Subcutaneous abdominal adipose tissue (tissue), 5 donors: ENCODE measurements at regions not wholly inside any gene's neighbourhood (a gene's known extent, or its start where the extent isn't known, plus 50 kb on each side); places are given as distances from the start of the nearest gene placed in this dataset.

Experiments
- H3K27ac ChIP-seq: one replicate; pipeline ENCODE4 v1.7.0; 2013; ENCODE audit warnings: low read depth, mild to moderate bottlenecking, inconsistent platforms, low read length, moderate library complexity
- H3K27me3 ChIP-seq, 5 donors: one replicate each; pipeline ENCODE4 v1.7.0; 2013; ENCODE audit warnings: low read length in 5 of 5, inconsistent platforms in 1 of 5; ENCODE audit not compliant: control insufficient read depth in 5 of 5, insufficient read depth in 4 of 5
- H3K36me3 ChIP-seq, 5 donors: one replicate each; pipeline ENCODE4 v1.7.0; 2013; ENCODE audit warnings: low read length in 5 of 5; ENCODE audit not compliant: control insufficient read depth in 5 of 5, insufficient read depth in 5 of 5
- H3K4me1 ChIP-seq, 5 donors: one replicate each; pipeline ENCODE4 v1.7.0; 2013; ENCODE audit warnings: low read length in 5 of 5, mild to moderate bottlenecking in 3 of 5, moderate library complexity in 1 of 5; ENCODE audit not compliant: control insufficient read depth in 5 of 5, insufficient read depth in 5 of 5
- H3K4me3 ChIP-seq, 5 donors: one replicate each; pipeline ENCODE4 v1.7.0; 2013; ENCODE audit warnings: low read length in 5 of 5, low read depth in 1 of 5
- H3K9ac ChIP-seq, 5 donors: one replicate each; pipeline ENCODE4 v1.7.0; 2013; ENCODE audit warnings: low read length in 5 of 5, mild to moderate bottlenecking in 4 of 5, moderate library complexity in 3 of 5
- H3K9me3 ChIP-seq, 5 donors: one replicate each; pipeline ENCODE4 v1.7.0; 2013; ENCODE audit warnings: low read length in 5 of 5; ENCODE audit not compliant: control insufficient read depth in 5 of 5
- donor health status: healthy.
- donor health status: healthy.
- donor health status: healthy.
- donor health status: healthy.
- donor health status: healthy.

GRCh38 chr13:51518827-51519226 is 65.4 kb upstream of the WDFY2 start:
- Histone ChIP-seq H3K9me3 (no peaks in the 10 kb centered on the region), H3K27ac (no peak overlapping the region), H3K27me3 (no peaks in the 10 kb centered on the region), H3K4me3 (no peak overlapping the region), H3K9ac (no peak overlapping the region), H3K4me1 (peaks cover 0 to 11% (median 4%) of the 10 kb centered on the region in 5 donors), H3K36me3 (no peaks in the 10 kb centered on the region)

DNA sequence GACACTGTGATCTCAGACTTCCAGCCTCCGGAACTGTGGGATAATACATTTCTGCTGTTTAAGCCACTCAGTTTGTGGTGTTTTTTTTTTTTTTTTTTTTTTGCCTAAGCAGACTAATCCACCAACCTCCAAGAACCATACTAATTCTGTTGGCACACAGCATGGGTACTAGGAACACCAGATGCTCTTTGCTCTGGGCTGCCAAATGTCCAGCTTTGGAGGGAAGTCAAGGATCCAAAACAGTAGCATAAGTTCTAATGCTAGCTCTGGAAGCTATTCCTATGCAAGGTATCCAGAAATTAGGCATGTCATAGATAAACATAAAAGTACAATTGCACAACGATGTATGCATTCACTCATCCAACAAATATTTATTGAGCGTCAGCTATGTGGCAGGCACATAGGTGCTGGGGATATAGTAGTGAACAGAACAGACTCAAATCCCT is 64.5 kb upstream of the WDFY2 start:
- H3K4me1 ChIP-seq = peaks cover 0 to 11% (median 4%) of the 10 kb centered on the region in 5 donors
- no peaks in the 10 kb centered on the region for H3K27me3 ChIP-seq
- H3K9me3 ChIP-seq = no peaks in the 10 kb centered on the region
- no peak overlapping the region for H3K27ac ChIP-seq
- H3K4me3 ChIP-seq = no peak overlapping the region
- H3K9ac ChIP-seq = no peak overlapping the region
- no peaks in the 10 kb centered on the region for H3K36me3 ChIP-seq

DNA sequence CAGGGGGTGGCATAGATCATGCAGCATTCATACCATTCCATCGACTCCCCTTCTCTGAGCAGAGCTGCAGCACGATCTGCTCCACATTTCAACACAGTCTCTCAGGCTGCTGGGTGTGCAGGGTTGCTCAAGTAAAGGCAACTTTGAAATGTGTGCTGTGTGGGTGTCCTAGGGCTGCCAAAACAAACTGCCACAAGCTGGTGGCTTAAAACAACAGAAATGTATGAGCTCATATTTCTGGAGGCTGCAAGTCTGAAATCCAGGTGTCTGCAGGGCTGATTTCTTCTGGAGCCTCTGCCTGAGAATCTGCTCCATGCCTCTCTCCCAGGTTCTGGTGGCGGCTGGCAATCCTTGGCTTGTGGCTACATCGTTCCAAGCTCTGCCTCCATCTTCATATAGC is 63.7 kb upstream of the WDFY2 start:
- H3K27me3 ChIP-seq = no peaks in the 10 kb centered on the region
- H3K36me3 ChIP-seq = no peaks in the 10 kb centered on the region
- peaks cover 0 to 11% (median 4%) of the 10 kb centered on the region in 5 donors for H3K4me1 ChIP-seq
- no peak overlapping the region for H3K27ac ChIP-seq
- H3K9ac ChIP-seq = no peak overlapping the region
- no peak overlapping the region for H3K4me3 ChIP-seq
- H3K9me3 ChIP-seq = no peaks in the 10 kb centered on the region

- H3K27me3 ChIP-seq = no peaks in the 10 kb centered on the region
- no peak overlapping the region for H3K4me3 ChIP-seq
- no peaks in the 10 kb centered on the region for H3K36me3 ChIP-seq
- H3K27ac ChIP-seq = no peak overlapping the region
- H3K9me3 ChIP-seq = no peaks in the 10 kb centered on the region
- peak overlapping the region in 1 of 5 donors; percentile 43 for H3K9ac ChIP-seq
- peaks cover 0 to 11% (median 4%) of the 10 kb centered on the region in 5 donors for H3K4me1 ChIP-seq
These were observed 61.2 kb upstream of the WDFY2 start for GRCh38 chr13:51523082-51523518.

- no peak overlapping the region for H3K4me3 ChIP-seq
- no peaks in the 10 kb centered on the region for H3K36me3 ChIP-seq
- no peak overlapping the region for H3K27ac ChIP-seq
- peaks cover 0 to 11% (median 4%) of the 10 kb centered on the region in 5 donors for H3K4me1 ChIP-seq
- no peaks in the 10 kb centered on the region for H3K27me3 ChIP-seq
- H3K9ac ChIP-seq = no peak overlapping the region
- no peaks in the 10 kb centered on the region for H3K9me3 ChIP-seq
These were observed 60.0 kb upstream of the WDFY2 start for GRCh38 chr13:51524312-51524711.

GRCh38 chr13:51524829-51525566 is 59.3 kb upstream of the WDFY2 start:
- H3K27me3 ChIP-seq = no peaks in the 10 kb centered on the region
- H3K4me1 ChIP-seq = peaks cover 0 to 9% (median 4%) of the 10 kb centered on the region in 5 donors
- H3K4me3 ChIP-seq = no peak overlapping the region

GRCh38 chr13:51525567-51526167 is 58.6 kb upstream of the WDFY2 start:
- Histone ChIP-seq H3K9me3 (no peaks in the 10 kb centered on the region), H3K9ac (no peak overlapping the region), H3K4me1 (peaks cover 0 to 5% (median 4%) of the 10 kb centered on the region in 5 donors), H3K36me3 (no peaks in the 10 kb centered on the region), H3K4me3 (no peak overlapping the region), H3K27me3 (no peaks in the 10 kb centered on the region), H3K27ac (no peak overlapping the region)

More at GRCh38 chr13:51524829-51525566, 59.3 kb upstream of the WDFY2 start:
- no peaks in the 10 kb centered on the region for H3K36me3 ChIP-seq
- no peaks in the 10 kb centered on the region for H3K9me3 ChIP-seq
- no peak overlapping the region for H3K27ac ChIP-seq
- no peak overlapping the region for H3K9ac ChIP-seq

DNA sequence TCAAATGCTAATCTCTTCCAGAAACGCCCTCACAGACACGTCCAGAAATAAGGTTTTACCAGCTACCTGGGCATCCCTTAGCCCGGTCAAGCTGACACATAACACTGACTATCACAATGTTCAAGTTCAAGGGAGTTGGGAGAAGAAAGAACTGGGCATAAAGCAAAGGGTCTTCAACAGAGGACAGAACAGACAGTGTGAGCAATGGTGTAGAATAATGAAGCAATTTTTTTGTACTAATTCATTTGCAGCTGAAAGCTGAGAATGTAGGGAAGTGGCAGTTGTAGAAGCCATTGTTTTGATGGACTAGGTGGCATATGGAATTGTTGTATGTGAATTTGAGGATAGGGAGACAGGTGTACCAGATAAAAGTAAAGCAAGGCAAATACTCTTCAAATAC is 58.1 kb upstream of the WDFY2 start:
- no peaks in the 10 kb centered on the region for H3K9me3 ChIP-seq
- H3K4me3 ChIP-seq = no peak overlapping the region
- H3K9ac ChIP-seq = no peak overlapping the region
- H3K4me1 ChIP-seq = peaks cover 0 to 5% (median 4%) of the 10 kb centered on the region in 5 donors
- no peaks in the 10 kb centered on the region for H3K27me3 ChIP-seq
- no peaks in the 10 kb centered on the region for H3K36me3 ChIP-seq
- no peak overlapping the region for H3K27ac ChIP-seq

- Histone ChIP-seq H3K27ac (no peak overlapping the region), H3K4me1 (no peaks in the 10 kb centered on the region), H3K4me3 (no peak overlapping the region), H3K36me3 (no peaks in the 10 kb centered on the region), H3K27me3 (no peaks in the 10 kb centered on the region), H3K9ac (no peak overlapping the region), H3K9me3 (no peaks in the 10 kb centered on the region)
These were observed 51.5 kb upstream of the WDFY2 start for GRCh38 chr13:51532736-51533197.

DNA sequence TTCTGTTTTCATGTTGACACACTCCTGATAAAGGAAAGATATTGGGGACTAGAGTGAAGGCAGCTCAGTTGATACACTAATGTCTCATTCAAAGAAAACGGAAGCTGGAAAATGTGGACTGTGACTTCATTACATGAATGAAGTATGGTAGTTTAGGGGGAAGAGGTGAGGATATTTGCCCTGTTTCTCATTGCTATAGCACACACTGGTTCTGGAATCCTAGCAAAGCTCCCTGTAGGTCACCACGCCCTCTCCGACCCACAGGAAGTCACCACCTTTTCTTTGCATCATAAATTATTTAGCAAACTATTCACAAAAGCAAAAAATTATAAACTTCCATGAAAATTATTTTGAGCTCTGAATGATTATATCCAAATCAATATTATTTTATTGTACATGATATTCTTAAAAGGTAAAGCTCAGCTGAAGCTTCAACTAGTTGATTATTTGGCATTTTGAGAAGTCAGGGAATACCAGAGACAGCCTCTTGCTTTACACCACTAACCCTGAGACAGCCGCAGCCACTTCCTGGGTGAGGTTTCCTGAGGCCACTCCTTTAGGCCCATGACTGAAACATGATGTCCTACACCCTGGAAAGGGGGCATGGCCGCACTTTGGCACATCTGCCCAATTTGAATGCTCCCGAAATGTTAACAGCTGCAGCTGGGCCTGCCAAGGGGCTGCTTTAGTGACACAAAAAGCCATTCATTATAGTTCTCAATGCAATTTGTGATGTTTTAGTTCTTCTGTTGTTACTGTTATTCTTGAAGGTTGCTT is 50.0 kb upstream of the WDFY2 start:
- Histone ChIP-seq H3K36me3 (no peaks in the 10 kb centered on the region), H3K9me3 (no peaks in the 10 kb centered on the region), H3K27ac (peak overlapping the region; percentile 3), H3K27me3 (no peaks in the 10 kb centered on the region), H3K4me1 (no peaks in the 10 kb centered on the region), H3K9ac (no peak overlapping the region), H3K4me3 (no peak overlapping the region)
